B cell (primary cell): ENCODE measurements at regions not wholly inside any gene's neighbourhood (a gene's known extent, or its start where the extent isn't known, plus 50 kb on each side); places are given as distances from the start of the nearest gene placed in this dataset.

Experiments used
- ATAC-seq: fragments of 200-7000 bp; cut with Tn5 transposase; one replicate; pipeline ENCODE4 v1.10.0; 2021; ENCODE audit warnings: low read depth, mild to moderate bottlenecking, moderate number of reproducible peaks, moderate library complexity
- CTCF ChIA-PET: fragments of 350-600 bp; sonication (Branson Sonifier 250); formaldehyde crosslinking; loops from one replicate; lab custom pipeline; 2021; ENCODE audit warnings: antibody characterized with exemption, inconsistent platforms; lab: Charles Lee
- POLR2A ChIA-PET: fragments of 350-600 bp; sonication (Branson Sonifier 250); formaldehyde crosslinking; loops from one replicate; lab custom pipeline; 2021; ENCODE audit warnings: antibody characterized with exemption; lab: Charles Lee
- DNase-seq: peaks from one replicate; pipeline ENCODE4 v3.0.0; 2013
- H2AFZ ChIP-seq: 2 replicates; pipeline ENCODE4 v1.6.1; 2012; ENCODE audit warnings: mild to moderate bottlenecking, low read depth, low read length; ENCODE audit not compliant: insufficient read depth, poor library complexity, severe bottlenecking
- H3K27ac ChIP-seq, 2 donors: 1 replicate in 1 of 2; 2 replicates in 1 of 2; pipeline ENCODE4 v1.5.1; 2012 to 2013; ENCODE audit warnings: low read length in 2 of 2, mild to moderate bottlenecking in 2 of 2, moderate library complexity in 1 of 2
- H3K27me3 ChIP-seq, 4 experiments: fragments of 200-600 bp in 1 of 4; sonication (generic) in 1 of 4; replicated peaks in 1 of 4; 1 replicate in 2 of 4; 2 replicates in 2 of 4; pipeline versions ENCODE4 v1.6.1 to v1.7.0; 2013 to 2016; ENCODE audit warnings: low read length in 3 of 4, mild to moderate bottlenecking in 2 of 4, mixed read lengths in 1 of 4, moderate library complexity in 1 of 4; ENCODE audit not compliant: insufficient read depth in 4 of 4, control insufficient read depth in 3 of 4; ENCODE audit errors: control extremely low read depth in 1 of 4
- H3K36me3 ChIP-seq, 2 experiments: replicated peaks in 1 of 2; 1 replicate in 1 of 2; 2 replicates in 1 of 2; pipeline versions ENCODE4 v1.6.1 to v1.7.1; 2013; ENCODE audit warnings: low read length in 1 of 2; ENCODE audit not compliant: insufficient read depth in 2 of 2, control insufficient read depth in 1 of 2; ENCODE audit errors: control extremely low read depth in 1 of 2, extremely low read depth in 1 of 2
- H3K4me1 ChIP-seq, 2 donors: fragments of 200-600 bp in 1 of 2; sonication (generic) in 1 of 2; 1 replicate in 1 of 2; 2 replicates in 1 of 2; pipeline versions ENCODE4 v1.5.1 to v1.6.1; 2013 to 2017; ENCODE audit warnings: low read length in 2 of 2; ENCODE audit not compliant: control insufficient read depth in 2 of 2, insufficient read depth in 2 of 2
- H3K4me2 ChIP-seq: replicated peaks from 2 replicates; pipeline ENCODE3; 2012; ENCODE audit warnings: mild to moderate bottlenecking, low read depth, low read length; ENCODE audit not compliant: poor library complexity, severe bottlenecking
- H3K4me3 ChIP-seq, 5 experiments: fragments of 200-600 bp in 1 of 5; sonication (generic) in 1 of 5; 1 replicate in 3 of 5; 2 replicates in 2 of 5; pipeline versions ENCODE4 v1.5.1 to v1.7.0; 2011 to 2016; ENCODE audit warnings: low read length in 4 of 5, mild to moderate bottlenecking in 4 of 5, low read depth in 2 of 5, control low read depth in 1 of 5, moderate library complexity in 1 of 5; ENCODE audit not compliant: insufficient read depth in 1 of 5; ENCODE audit errors: control extremely low read depth in 1 of 5, extremely low read depth in 1 of 5
- H3K79me2 ChIP-seq: fragments of 200-600 bp; sonication (generic); one replicate; pipeline ENCODE4 v1.6.0; 2016; ENCODE audit warnings: low read length; ENCODE audit not compliant: control insufficient read depth, insufficient read depth
- H3K9ac ChIP-seq: fragments of 200-600 bp; sonication (generic); 2 replicates; pipeline ENCODE4 v1.6.1; 2017; ENCODE audit warnings: mild to moderate bottlenecking, low read length, moderate library complexity
- H3K9me3 ChIP-seq, 3 donors: one replicate each; pipeline versions ENCODE4 v1.6.1 to v1.7.1; 2013; ENCODE audit warnings: low read length in 2 of 3; ENCODE audit not compliant: control insufficient read depth in 2 of 3, insufficient read depth in 1 of 3; ENCODE audit errors: control extremely low read depth in 1 of 3
- H4K20me1 ChIP-seq: 2 replicates; pipeline ENCODE4 v1.6.0; 2012; ENCODE audit warnings: mild to moderate bottlenecking, low read length; ENCODE audit not compliant: insufficient read depth, control insufficient read depth, poor library complexity, severe bottlenecking
- H3K27ac Mint-ChIP-seq: one replicate; pipeline ENCODE4 v1.8.0; 2021; ENCODE audit warnings: mixed read lengths
- H3K27me3 Mint-ChIP-seq: one replicate; pipeline ENCODE4 v1.8.0; 2021; ENCODE audit warnings: mixed read lengths
- H3K4me1 Mint-ChIP-seq: one replicate; pipeline ENCODE4 v1.8.0; 2021; ENCODE audit warnings: mixed read lengths
- H3K4me3 Mint-ChIP-seq: one replicate; pipeline ENCODE4 v1.8.0; 2021; ENCODE audit warnings: mixed read lengths
- H3K9me3 Mint-ChIP-seq: one replicate; pipeline ENCODE4 v1.8.0; 2022; ENCODE audit warnings: mixed read lengths; ENCODE audit not compliant: insufficient read depth
- CTCF ChIP-seq: fragments of 200-600 bp; IDR thresholded peaks from one replicate; pipeline ENCODE4 v1.8.0; 2022; ENCODE audit warnings: antibody characterized with exemption, mild to moderate bottlenecking
- EZH2 ChIP-seq: IDR thresholded peaks from 2 replicates; pipeline ENCODE4 v1.6.1; 2012; ENCODE audit warnings: borderline replicate concordance, low read depth, mild to moderate bottlenecking, moderate library complexity, low read length; ENCODE audit not compliant: insufficient read depth, poor library complexity, severe bottlenecking
- WGBS: methylation state at CpG from one replicate; pipeline ENCODE4 v1.1.5; 2013; ENCODE audit warnings: missing lambda C conversion rate; ENCODE audit not compliant: insufficient coverage; 5-methylcytosine and 5-hydroxymethylcytosine counted together
- intact Hi-C: fragments of 100-400 bp; cut with micrococcal nuclease; formaldehyde crosslinking; loops from one replicate; pipeline ENCODE4 v1.10.0; 2022

- Histone ChIP-seq H3K4me3 (no peak overlapping the region), H3K4me1 (no peaks in the 10 kb centered on the region), H3K36me3 (no peaks in the 10 kb centered on the region), H2AFZ (no peak overlapping the region), H4K20me1 (no peaks in the 10 kb centered on the region), H3K4me2 (no peak overlapping the region), H3K27ac (no peak overlapping the region), H3K9me3 (no peaks in the 10 kb centered on the region), H3K79me2 (no peaks in the 10 kb centered on the region), H3K9ac (no peak overlapping the region), H3K27me3 (no peaks in the 10 kb centered on the region)
- H3K27ac Mint-ChIP-seq: no peak overlapping the region
- no peak overlapping the region for H3K4me3 Mint-ChIP-seq
- POLR2A ChIA-PET: no interaction called here
- intact Hi-C loops: no loop called here
- DNase-seq: no peak
- H3K4me1 Mint-ChIP-seq: no peaks in the 10 kb centered on the region
- peaks cover 7% of the 10 kb centered on the region for H3K27me3 Mint-ChIP-seq
- CTCF ChIA-PET: no interaction called here
- no peak for ATAC-seq
- TF ChIP-seq EZH2: no peak
- no peak for TF ChIP-seq CTCF
- H3K9me3 Mint-ChIP-seq: no peaks in the 10 kb centered on the region
Measured at GRCh38 chr16:16798504-16798903, 419.6 kb downstream of the NPIPA7 start.

- no peak overlapping the region for H3K4me2 ChIP-seq
- no peaks in the 10 kb centered on the region for H4K20me1 ChIP-seq
- ChIA-PET CTCF (no interaction called here), POLR2A (no interaction called here)
- no peaks in the 10 kb centered on the region for H3K27me3 ChIP-seq
- Mint-ChIP-seq H3K4me1 (no peaks in the 10 kb centered on the region), H3K4me3 (no peak overlapping the region), H3K27ac (no peak overlapping the region), H3K9me3 (no peaks in the 10 kb centered on the region), H3K27me3 (peaks cover 10% of the 10 kb centered on the region)
- no peak overlapping the region for H3K9ac ChIP-seq
- H3K4me3 ChIP-seq: no peak overlapping the region
- intact Hi-C loops: no loop called here
- H3K27ac ChIP-seq: no peak overlapping the region
- ATAC-seq: no peak
- no peaks in the 10 kb centered on the region for H3K4me1 ChIP-seq
- no CpG with 5 or more reads among the region's 4 CpGs for WGBS
- no peaks in the 10 kb centered on the region for H3K79me2 ChIP-seq
- TF ChIP-seq EZH2: no peak
- TF ChIP-seq CTCF: no peak
- no peak for DNase-seq
- H3K9me3 ChIP-seq: no peaks in the 10 kb centered on the region
- H3K36me3 ChIP-seq: no peaks in the 10 kb centered on the region
- no peak overlapping the region for H2AFZ ChIP-seq
Measured at GRCh38 chr16:16805809-16806208, 426.9 kb downstream of the NPIPA7 start.
